A204.1 (cell line): ENCODE measurements at regions not wholly inside any gene's neighbourhood (a gene's known extent, or its start where the extent isn't known, plus 50 kb on each side); places are given as distances from the start of the nearest gene placed in this dataset.
"Not testable (repeated sequence)": the region's sequence is repeated elsewhere in the genome, so short reads cannot be mapped to it uniquely, and the experiment has no call there.

Source experiments
- FAIRE-seq: peaks from 2 replicates; lab custom pipeline; 2012; peaks lifted over from hg19 to GRCh38; lab: Jason Lieb, UNC

DNA sequence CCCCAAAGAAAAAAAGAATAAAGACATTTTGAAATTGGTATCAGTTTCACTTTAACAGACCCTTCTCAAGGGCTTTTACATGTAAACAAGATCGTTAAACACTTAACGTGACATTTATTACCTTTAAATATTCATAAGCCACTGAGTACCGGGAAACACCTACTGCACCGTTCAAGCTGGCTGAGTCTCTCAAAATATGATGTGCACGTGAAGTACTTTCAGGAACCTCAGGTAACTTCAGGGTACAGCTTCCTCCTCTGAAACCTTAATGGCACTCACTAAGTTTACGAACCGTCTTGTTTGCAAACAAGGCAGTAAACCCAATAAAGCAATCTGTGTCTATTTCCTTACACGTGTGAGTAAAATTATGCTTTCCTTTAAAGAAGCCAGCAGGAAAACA, 105.5 kb upstream of the TENM4 start:
- no peak for FAIRE-seq

DNA sequence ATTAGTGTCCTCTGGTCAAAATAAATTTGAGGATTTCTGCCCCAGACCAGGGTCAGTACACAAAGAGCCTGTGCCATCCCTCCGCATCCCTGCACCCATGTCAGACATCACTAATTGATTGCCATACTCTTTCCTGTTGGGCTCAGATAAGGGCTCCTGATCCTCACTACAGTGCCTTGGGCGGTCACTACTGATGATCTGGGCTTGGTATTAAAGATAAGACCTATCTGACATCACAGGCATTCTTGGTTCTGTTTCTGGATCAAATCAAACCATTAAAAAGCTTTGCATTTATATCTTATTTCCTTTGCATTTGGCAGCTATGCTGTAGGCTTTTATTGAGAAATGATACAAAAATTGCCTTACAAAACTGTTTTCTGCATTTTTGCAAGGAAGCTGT, 103.5 kb upstream of the TENM4 start:
- no peak for FAIRE-seq

DNA sequence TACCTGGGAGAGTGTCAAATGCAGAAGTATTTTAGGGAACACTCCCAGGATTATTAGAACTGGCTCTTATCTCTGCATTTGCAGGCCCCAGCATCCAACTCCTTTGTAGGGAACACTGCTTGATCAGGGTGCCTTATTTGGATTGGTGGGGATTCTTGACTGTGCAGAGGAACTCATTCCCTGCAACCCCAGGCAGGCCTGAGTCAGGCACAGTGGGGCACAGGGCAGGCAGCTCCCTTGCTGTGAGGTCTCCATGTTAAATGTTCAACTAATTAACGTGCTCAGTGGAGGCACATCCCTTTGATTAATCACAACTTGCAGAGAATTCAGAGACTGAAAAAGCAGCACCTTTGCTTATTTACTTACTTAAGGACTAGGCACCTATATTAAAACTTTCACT, 102.3 kb upstream of the TENM4 start:
- no peak for FAIRE-seq

DNA sequence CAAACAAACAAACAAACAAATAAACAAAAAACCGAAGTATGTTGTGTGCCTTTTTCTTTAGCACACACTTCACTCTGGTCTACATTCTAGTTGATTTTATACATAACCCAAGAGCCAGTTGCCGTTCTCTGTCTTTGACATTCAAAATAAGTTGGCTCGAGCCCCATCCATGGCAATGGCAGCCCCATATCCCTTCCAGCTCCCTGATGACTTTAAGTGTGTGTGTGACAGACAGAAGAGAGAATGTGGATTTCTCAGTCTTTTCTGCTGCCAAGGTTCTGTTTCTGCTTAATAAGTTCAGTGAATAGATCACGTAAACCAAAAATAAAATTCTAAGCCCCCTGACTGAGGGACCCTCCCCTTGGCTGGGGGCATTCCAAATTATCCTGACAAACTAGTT, 100.6 kb upstream of the TENM4 start:
- no peak for FAIRE-seq

DNA sequence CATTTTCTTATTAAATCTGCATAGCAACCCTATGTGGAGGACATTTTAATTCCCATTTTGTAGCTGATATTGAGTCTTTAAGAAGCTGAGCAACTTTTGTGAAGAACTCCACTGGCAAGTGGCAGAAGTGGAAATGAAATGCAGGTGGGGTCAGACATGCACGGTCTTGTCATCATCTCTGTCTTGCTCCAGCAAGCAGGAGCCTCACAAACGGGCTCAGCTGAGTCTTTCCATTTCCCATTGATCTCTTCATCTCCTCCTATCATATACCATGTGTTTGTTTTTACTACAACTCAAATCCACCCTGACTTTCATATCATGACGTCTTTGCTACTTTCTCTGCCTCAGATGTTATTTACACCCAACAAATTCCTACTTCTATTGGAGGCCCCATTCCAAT, 97.9 kb upstream of the TENM4 start:
- FAIRE-seq, result no peak

DNA sequence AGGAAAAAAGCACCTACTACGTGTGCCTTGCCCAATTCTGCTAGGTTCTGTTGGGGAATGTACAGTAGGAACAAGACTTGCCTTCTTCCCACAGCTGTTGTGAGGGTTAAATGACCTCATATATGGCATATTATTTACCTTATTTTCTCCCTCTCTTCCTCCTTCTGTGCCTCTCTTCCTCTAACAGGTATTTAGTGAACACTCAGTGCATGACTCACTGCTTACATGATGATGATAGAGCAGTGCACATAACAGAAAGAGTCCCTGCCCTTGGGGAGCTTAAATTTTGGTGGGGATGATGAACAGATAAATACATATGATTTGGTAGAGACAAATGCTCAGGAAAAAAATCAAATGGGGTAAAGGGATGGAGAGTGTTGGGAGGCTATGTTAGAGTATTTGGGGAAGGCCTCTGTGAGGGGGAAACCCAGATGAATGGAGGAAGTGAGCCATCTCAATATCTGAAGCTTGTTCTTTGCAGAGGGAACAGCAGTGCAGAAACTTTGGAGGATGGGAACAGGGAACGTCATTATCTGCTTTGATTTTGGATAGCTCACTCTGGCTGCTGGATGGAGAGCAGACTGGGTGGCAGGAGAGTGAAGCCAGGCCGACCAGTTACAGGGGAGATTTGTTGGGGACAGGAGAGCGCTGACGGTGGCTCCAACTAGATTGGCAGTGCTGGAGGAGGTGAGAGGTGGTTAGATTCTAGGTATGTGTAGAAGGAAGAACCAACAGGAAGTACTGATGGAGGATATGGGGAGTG, 95.5 kb upstream of the TENM4 start:
- FAIRE-seq, result no peak

DNA sequence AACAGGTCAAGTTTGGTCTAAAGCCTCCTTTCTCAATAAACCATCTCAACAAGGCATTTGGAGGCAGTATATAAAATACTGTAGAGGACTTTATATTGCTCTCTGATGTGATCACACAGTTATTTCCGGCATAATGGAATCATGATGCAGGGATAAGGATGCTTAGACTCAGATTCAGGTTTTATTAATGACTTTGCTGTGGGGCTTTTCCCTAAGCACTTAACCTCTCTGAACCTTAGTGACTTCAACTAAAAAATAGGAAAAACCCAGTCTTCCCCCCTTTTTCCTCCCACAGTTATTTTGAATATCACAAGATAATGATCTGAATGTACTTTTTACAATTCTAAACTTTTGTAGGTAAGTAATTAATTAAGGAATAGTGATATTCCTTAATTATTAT, 94.8 kb upstream of the TENM4 start:
- no peak for FAIRE-seq

DNA sequence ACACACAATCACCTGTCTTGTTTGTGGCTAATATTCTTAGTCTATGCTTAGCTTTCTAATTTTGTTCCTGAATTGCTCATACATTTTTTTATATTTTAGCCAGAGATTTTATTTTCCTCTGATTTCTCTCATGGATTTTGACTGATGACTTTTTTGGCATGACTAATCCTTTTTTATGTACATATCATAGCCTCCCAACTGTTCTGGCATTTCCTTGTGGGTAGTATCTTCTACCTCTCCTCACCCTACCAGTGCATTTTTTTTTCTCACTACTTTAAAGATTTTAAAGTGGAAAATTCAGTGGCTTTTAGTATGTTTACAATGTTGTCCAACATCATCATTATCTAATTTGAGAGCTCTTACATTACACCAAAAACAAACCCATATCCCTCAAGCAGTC, 84.4 kb upstream of the TENM4 start:
- no peak for FAIRE-seq

DNA sequence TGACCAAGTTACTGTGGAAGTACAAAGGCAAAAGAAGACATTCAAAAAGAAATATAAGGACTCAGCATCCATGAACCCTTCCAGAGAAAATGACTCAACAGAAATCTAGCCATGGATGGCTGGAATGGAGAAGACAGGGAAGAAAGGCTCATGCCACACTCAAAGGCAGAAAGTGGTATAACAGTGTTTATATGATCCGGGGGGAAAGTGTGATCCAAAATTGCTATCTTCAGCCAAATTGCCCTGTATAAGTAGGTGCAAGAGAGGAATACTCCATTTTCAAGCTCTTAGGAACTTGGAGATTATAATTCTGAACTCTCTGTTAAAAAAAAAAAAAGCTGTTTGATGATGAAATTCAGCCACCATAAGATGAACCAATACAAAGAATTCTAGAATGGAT, 81.8 kb upstream of the TENM4 start:
- FAIRE-seq, result no peak

DNA sequence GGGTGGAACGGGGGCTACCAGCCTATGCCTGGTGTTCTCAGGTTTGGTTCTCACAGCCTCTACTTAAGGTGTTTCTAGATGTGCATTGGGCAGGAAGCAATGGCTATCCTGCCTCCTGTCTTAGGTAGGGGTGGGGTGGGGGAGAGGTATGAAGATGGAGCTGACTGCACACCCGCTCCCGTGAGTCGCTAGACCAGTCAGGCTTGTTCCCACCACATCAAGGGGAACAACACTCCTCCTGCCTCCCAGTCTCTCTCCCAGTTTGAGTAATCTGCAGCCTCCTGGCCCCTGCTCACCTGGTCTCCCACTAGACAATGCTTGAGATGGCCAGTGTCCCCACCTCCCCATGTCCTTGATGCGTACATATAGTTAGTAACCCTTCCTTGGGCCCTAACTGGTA, 79.3 kb upstream of the TENM4 start:
- FAIRE-seq, result no peak

DNA sequence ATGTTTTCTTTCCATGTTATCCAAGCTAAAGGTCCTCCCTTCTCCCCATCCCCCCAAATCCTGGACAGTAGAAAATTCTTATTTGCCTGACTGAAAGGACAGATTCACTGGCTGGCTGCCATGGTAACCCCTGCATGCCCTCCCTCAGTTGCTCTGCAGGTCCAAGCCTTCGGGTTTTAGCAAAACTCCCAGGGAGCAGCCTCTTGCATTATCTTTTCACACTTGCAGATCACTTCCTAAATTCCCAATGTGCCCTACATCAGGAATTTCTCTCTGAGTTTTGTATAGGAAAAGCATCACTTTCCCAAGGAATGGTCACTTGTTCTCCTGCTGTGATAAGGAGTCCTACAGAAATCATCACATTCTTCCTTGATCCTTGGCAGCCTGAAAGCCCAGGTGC, 75.0 kb upstream of the TENM4 start:
- no peak for FAIRE-seq

DNA sequence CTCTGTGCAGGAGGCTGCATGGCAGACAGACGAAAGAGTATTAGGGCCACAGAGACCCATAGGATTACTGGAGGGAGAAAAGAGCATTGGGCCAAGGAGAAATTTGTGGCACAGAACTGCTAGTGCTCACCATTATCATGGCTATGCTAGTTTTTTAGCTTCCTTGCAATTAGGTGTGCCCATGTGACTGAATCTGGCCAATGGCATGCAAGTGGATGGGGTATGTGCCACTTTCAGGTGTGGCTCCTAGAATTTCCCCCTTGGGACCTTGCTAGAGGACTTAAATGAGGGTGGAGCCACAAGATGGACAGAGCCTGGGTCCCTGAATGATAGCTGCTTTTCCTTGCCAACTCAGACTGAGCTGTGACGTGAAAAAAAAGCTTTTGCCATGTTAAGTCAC, 73.9 kb upstream of the TENM4 start:
- FAIRE-seq, result no peak

DNA sequence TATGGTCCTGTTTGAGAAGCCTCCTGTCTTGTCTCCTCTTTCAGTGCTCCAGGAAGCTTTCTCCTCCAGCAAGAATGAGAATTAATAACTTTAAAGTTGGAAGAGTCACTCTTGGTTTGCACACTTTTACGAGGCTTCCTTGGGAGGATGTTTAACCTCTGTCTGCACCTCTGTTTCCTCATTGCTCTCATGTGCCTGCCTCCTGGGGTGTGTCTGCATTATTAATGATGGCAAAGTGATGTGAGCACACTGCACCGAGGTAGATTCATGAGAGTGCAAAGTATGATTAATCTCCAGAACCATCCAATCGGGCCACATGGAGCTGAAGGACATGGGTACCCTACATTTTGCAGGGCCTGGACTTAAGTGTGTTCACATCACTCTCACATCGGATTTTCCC, 73.5 kb upstream of the TENM4 start:
- no peak for FAIRE-seq

DNA sequence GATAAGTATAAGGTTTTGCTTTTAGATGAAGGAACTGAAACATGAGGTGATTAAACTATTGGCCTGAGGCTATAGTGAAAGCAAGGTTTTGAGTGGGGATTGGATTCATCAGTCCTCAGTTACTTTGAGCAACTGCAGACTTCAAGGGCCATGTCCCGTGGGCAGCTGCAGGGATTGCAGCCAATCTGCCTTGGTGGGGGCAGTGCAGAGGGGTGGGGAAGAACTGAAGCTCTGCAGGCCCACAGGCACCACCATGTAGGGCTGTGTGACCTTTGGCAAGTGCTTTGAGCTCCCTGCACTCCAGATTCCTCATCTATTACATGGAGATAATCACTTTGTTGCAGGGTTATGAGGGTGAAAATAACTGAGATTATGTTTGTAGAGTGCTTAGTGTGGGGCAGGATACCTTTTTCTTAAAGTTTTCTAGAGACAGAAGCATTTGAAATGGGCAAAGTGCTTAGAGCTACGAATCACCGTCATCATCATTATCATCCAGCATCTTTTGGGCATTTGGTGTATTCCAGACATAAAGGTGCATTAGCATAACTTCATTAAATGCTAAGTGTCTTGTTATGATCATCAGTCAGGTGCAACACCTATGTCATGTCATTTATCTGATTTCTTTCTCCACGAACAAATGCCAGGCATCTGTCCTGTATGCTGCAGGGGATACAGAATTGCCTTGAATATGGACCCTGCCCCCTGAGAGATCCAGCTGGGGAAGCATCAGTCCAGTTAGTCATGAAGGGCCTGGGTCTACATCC, 72.1 kb upstream of the TENM4 start:
- no peak for FAIRE-seq

DNA sequence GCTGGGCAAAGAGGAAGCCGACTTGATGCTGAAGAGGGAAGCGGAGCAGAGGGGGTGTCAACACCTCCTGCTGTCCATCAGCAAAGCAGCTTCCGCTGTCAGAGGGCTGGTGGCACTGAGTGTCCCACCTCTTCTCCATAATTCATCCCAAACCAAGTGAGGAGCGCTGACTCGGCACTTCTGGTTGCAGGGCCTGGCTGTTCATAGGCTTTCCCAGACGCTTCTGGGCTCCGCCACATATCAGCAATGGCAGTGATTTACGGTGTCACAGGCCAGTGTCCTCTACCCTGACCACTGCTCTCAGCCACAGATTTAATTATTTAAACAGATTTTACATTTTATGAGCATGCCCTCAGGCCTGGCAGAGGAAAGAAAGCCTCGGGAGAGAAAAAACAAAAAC, 70.1 kb upstream of the TENM4 start:
- FAIRE-seq, result no peak

DNA sequence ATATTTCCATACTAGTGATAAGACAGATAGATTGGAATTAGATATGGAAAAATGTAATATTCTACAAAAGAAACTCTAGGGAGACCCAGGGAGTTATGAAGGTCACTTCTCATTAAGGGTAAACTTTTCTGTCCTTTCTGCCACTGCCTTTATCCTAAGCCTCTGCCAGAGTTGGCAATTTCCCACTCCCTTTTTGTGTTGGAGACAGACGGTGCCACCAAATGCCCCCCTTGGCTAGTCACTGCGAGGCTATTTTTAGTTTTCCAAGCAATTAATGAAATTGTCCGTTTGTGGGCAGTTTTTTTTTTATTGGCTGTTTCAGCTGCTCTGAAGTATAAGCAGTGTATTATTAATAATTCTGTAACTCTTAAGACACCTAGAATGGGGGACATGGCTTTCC, 67.6 kb upstream of the TENM4 start:
- no peak for FAIRE-seq

DNA sequence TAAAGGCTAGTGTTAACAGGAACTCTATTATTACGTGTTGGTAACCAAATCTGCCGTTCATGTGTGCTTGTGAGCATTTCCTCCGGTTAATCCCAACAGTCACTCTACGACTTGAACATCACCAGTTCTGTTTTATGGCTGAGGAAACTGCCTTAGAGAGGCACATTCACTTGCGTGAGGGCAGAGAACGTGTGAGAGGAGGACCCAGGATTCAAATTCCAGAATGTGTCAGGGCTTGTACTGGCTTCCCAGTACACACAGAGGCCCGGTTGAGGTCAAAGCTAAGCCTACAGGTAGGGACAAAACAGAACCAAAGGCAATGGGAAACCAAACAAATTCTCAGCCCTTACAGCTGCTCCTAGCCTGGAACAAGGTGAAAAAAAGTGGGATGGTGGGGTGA, 66.9 kb upstream of the TENM4 start:
- no peak for FAIRE-seq

DNA sequence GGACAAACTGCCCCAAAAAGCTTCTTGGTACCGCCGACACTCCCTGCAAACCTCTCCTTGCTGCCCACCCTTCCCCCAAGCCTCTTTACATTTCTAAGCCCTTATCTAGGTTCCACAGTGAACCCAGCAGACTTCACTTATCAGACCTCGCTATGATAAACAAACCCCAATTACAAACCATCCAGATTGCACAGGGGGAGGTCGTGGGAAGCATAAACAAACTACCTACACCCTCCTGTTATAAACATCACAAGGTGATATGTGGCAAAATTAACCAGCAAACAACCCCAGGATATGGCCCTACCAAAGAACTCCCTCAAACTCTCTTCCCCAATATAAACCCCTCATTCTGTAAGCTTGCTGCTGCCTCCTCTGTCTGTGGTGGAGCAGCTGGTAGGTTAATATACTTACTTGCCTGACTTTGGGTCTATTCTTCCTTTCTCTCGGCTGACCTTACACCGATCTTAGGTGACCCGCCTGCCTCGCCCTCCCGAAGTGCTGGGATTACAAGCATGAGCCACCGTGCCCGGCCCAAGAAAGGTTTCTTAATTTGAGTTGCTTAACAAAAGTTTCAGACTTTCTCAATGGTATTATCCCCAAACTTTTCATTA, 66.0 kb upstream of the TENM4 start:
- no peak for FAIRE-seq

DNA sequence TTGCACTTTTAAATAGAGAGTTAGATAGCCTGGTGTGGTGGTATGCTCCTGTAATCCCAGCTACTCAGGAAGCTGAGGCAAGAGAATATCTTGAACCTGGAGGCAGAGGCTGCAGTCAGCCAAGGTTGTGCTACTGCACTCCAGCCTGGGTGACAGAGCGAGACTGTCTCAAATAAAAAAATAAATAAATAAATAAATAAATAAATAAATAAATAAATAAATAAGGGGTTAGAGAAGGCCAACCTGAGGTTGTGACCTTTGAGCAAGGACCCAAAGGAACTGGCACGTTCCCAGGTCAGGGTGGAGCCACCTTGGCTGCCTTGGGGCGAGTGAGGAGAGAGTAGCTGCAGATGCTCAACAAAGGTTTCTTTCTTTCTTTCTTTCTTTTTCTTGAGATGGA, 65.3 kb upstream of the TENM4 start:
- FAIRE-seq, result no peak

DNA sequence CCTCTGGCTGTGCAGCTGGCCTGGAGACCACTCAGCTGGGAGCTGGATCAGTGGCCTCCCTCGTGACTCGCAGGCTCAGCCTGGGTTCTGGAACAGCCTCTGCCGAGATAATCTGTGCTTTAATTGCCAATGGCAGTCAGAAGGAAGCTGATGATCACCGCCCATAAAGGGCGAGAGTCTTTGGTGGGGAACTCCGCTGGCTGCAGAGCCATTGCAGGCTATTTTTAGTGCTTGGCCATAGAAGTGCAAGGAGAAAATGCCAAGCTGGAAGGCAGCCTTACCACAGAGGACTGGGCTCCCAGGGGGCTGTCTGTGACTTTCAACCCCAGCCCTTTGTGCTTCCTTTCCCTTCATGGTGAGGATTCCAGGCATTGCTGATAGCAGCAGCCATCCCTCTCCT, 62.2 kb upstream of the TENM4 start:
- FAIRE-seq, result no peak

DNA sequence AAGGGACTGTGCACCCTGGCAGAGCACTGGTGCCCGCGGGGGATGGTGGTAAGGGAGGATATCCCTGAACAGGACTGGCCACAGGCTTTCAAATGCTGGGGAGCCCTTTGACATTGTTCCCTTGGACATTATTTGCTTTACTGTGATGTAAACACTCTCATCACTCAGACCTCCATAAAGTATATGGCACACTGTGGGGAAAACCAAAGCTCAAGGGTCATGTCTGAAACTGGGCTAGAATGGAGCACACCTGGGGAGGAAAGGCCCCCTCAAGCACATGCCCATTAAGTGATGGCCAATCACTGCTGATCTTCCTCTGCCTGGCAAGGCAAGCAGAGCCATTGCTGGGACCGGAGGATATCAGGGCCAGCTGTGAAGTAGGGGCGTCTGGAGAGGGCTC, 60.9 kb upstream of the TENM4 start:
- FAIRE-seq, result no peak

DNA sequence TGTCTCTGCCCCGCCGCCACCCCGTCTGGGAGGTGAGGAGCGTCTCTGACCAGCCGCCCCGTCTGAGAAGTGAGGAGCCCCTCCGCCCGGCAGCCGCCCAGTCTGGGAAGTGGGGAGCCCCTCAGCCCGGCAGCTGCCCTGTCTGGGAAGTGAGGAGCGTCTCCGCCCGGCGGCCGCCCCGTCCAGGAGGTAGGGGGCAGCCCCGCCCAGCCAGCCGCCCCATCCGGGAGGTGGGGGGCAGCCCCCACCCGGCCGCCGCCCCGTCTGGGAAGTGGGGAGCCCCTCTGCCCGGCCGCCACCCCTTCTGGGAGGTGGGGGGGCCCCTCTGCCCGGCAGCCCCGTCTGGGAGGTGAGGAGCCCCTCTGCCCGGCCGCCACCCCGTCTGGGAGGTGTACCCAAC, 59.1 kb upstream of the TENM4 start:
- not testable (repeated sequence) for FAIRE-seq

DNA sequence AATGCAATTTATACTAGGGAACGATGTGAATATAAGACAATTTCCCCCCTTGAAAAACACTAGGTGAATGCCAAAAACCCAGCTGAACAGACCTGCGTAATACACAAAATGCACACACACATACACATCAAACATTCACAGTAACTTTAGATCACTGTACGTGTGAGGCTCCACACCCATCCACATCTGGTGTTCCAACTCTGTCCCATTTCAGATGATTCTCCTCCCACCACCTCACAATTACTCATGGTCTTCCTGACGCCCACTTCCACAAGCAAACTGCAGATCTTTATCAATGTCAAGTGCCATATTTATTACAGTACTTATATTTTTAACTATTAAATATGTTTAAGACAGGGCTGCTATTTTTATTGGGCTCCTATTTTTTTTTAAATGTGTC, 57.8 kb upstream of the TENM4 start:
- FAIRE-seq, result no peak
